KG1 (cell line): ENCODE measurements at regions not wholly inside any gene's neighbourhood (a gene's known extent, or its start where the extent isn't known, plus 50 kb on each side); places are given as distances from the start of the nearest gene placed in this dataset.
"Not testable (repeated sequence)": the region's sequence is repeated elsewhere in the genome, so short reads cannot be mapped to it uniquely, and the experiment has no call there.

ENCODE experiments used
- DNase-seq: peaks from one replicate; lab custom pipeline; 2025; lab: John Stamatoyannopoulos, UW

- no peak for DNase-seq
Measured at GRCh38 chr6:137933696-137934095, 66.6 kb downstream of the TNFAIP3 start.

GRCh38 chr6:137936798-137937197 is 69.7 kb downstream of the TNFAIP3 start:
- no peak for DNase-seq

GRCh38 chr6:137937834-137938233 is 70.8 kb downstream of the TNFAIP3 start:
- DNase-seq: peak; percentile 19

GRCh38 chr6:137938770-137939379 is 71.8 kb downstream of the TNFAIP3 start:
- DNase-seq: no peak

- no peak for DNase-seq
Measured at GRCh38 chr6:137941995-137942394, 74.9 kb downstream of the TNFAIP3 start.

DNA sequence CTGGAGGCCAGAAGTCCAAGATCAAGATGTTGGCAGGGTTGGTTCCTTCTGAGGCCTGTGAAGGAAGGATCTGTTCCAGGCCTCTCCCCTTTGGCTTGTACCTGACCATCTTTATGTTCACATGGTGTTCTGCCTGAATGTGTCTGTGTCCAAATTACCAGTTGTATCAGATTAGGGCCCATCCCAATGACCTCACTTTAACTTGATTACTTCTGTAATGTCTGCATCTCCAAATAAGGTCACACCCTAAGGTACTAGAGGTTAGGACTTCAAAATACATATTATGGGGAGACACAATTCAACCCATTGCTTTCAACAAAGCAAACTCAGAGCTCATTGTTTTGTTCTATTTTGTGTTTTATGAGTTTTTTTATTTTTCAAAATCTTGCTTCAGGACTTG is 75.7 kb downstream of the TNFAIP3 start:
- DNase-seq: no peak

DNA sequence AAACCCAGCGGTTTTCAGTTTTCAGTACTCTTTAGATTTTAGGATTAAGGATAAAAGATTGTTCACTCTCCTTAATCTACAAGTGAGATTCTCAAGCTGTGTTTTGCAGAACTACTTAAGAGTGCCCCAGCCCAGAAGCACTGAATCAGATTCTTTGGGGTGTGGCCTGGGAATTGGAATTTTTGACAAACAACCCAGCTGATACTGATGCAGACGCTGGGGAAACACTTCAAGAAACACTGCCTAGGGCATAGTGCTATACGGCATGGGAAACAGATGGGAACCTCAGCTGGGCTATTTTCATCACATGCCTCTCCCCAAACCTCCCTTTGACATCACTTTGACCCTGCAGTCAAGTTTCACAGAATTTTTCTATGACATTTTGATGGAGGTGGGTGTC is 77.3 kb downstream of the TNFAIP3 start:
- not testable (repeated sequence) for DNase-seq

- DNase-seq: no peak
Measured at GRCh38 chr6:137944793-137945498, 77.9 kb downstream of the TNFAIP3 start.

DNA sequence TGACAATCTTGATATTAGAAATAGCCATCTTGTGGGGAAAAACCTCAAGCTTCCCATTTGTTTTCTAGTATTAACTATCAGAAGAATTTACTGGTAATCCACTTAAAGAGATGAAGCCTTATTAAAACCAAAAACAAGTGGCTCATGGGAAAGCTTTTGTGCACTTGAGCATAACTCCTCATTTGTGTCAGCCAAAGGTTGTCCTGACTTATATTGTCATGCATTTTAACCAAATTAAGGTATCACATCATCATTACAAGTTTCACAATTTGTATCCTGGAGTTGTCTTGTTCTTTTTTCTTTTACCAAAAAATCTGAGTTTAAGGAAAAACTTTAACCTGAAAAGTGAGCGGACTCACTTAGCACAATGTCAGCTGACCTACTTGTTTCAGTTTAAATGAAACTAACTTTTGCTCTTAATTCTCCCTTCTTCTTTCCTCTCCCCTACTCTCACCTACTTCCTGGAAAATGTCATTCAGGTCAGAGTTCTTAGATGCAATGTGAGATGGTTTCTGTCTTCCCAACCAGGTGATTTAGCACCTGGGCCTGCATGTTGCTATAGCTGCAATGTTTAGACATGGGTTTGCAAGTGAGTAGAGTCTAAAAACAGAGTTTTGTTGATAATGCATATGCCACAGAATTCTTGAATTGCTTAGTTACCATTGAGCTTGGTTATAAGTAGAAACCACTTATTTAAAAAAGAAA is 82.8 kb downstream of the TNFAIP3 start:
- DNase-seq: no peak

DNA sequence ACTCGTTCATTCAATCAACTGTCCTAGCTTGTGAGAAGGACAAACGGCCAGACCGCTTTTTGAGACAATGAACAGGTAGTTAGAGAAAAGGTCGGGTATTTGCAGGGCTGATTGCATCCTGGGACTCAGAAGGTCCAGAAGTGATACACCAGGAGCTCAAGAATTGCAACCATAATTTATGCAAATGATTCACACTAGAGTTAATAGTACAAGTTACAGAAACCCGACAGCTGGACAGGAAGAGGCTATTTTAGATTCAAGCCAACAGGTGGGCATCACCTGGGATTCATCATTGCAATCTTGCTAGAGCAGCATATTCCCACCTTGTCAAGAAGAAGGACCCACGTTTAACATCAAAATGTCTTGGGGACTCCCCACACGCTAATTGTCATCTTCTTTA is 83.5 kb downstream of the TNFAIP3 start:
- DNase-seq: no peak

DNA sequence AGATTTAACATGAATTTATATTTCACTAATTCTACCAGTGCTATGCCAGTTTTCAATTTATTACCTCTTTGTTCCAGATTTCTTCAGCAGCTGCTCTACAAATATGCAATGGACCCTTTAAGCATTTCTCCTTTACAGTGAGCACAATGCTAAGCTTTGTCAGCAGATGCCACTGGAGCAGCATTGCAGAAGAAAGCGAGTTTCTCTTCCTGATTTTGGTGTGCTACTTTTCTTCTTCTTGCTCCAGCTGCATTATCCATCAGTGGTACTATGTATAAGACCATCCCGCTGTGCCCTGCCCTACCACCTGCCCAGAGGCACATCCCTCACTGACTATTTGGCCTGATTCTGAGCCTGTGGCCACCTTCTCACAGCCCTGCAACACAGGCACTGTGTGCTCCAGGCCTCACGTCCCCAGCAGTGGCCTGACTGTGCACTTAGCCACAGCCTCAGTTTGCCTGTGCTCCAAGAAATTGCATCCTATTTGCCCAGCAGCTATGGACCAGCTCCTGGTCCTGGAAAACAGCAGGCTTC is 84.1 kb downstream of the TNFAIP3 start:
- DNase-seq: no peak

DNA sequence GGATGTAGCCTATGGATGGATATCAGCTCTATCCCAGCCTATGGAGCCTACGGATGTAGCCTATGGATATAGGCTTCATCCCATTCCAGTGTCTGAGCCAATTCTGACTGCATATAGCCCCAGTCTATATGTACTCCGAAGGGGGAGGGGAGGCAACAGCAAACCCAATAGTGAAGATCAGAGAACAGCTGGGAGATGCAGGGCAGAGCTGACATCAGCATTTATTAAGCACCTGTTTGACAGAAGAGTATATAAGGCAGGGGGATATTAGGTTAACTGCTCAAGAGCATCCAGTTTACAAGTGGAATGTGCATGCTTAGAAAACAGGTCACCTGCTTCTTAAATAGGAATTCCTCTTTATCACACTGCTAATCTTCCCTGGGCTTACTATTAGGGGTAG is 85.2 kb downstream of the TNFAIP3 start:
- no peak for DNase-seq

DNA sequence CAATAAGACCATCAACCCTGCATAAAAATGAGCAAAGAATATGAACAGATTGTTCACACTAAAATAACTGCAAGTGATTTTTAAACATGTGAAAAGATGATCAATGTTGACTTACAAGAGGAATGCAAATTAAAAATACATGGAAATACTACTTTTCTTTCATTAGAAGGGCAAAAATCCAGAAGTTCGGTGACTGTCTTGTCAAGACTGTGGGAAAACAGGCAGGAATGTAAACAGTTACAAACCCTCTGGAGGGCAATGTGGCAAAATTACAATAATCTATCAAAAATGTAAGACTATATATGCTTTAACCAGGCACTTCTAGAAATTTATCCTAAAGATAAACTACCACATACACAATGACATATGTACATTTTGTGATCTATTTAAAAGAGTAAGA is 86.7 kb downstream of the TNFAIP3 start:
- DNase-seq: no peak

- no peak for DNase-seq
Measured at GRCh38 chr6:137954253-137954652, 87.2 kb downstream of the TNFAIP3 start.

DNA sequence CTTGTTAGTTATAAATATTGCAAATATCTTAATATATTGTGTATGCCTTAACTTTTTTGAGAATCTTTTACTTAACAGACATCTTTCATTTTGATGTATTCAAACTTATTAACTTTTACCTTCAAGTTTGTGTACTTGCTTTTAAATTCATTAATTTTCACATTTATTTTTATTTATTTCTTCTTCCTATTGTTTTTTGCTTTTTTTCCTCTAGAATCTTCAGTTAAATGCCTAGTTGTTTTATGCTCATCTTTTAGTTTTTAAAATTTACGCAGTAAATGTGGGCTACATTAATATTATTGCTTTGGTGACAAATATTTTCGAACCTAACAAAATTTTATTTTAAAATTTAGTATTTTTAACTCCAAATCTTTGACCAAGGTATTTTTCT is 89.0 kb downstream of the TNFAIP3 start:
- DNase-seq: no peak

DNA sequence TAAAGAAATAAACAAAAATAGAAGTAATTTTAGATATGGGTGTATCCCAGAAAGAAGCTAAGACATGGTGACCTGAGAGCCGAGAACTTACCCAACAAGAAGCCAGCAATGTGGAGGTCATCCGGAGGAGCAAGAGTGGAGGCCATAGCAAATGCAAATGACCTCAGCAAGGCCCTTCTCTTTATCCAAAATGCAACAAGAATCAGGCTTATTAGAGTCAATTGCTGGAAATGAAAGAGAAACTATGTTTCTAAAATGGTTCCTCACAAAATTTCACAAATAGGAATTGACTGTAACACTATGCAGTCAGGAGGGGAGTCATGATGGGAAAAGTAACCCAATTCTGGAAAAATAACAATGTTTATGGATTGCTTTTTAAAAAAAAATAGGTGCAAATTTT is 90.4 kb downstream of the TNFAIP3 start:
- no peak for DNase-seq

DNA sequence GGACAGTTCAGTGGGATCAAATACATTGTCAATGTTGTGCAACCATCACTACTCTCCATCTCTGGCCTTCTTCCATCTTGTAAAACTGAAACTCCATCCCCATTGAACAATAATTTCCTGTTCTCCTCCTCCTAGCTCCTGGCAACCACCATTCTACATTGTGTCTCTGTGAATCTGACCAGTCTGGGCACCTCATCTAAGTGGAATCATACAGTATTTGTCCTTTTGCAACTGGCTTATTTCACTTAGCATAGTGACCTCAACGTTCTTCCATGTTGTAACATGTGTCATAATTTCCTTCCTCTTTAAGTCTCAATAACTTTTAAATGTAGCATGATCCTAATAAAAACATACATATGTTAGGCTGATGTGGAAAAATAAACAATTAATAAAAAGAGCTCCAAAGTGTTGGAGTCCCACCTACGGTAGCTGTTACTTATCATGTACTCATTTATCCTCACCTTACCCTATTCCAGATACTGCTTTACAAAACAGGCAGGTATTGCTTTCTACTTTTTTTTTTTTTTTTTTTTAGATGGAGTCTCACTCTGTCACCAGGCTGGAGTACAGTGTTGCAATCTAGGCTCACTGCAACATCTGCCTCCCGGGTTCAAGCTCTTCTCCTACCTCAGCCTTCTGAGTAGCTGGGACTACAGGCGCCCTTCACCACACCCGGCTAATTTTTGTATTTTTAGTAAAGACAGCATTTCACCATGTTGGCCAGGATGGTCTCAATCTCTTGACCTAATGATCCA is 91.9 kb downstream of the TNFAIP3 start:
- no peak for DNase-seq

DNA sequence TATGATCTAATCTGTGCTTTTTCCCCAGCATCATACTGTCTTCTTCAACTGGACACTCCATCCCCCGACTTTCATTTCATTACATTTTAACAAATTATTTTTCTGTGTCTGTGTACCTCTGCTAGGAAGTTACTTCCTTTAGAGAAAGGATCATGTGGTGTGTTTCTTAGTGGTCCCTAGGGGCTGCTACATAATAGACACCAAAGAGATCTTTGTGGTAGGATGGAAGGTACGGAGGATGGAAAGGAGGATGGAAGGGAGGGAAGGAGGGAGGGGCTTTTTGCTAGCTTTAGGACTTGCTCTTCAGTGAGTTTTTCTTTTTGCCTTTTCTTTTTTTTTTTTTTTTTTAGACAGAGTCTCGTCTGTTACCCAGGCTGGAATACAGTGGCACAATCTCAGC is 95.7 kb downstream of the TNFAIP3 start:
- no peak for DNase-seq

DNA sequence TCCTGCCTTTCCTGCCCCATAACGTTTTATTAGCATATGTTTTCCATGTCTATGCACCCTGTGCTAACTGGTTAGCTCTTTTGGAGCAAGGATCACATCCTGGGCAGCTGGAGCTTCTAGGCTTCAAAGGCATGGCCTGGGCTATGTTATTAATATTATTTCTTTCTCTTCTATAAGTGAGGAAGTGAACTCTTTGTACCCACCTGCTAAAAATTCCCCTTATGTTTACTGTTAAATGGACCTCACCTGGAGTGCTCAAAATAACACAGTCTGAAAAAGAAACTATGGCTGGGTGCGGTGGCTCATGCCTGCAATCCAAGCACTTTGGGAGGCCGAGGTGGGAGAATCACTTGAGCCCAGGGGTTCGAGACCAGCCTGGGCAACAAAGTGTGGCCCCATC is 97.8 kb downstream of the TNFAIP3 start:
- no peak for DNase-seq

GRCh38 chr6:137967689-137968454 is 100.8 kb downstream of the TNFAIP3 start:
- peak; percentile 59 for DNase-seq

DNA sequence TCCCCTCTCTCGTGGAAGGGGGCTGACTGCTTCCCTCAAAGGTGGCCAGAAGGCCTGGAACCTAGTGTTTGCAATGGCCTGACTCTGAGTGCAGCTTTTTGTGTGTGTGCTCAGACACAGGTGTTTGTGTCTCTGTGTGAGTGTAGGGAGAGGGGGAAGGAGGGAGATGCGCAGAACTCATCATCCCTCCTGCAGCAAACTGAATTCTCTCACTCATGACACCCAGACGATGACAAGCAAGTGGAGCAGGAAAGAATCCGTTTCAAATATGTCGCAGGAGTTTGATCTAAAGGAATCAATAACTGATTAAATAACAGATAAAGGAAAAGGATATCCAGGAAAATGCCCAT is 101.4 kb downstream of the TNFAIP3 start:
- DNase-seq: no peak

GRCh38 chr6:137968901-137969300 is 101.8 kb downstream of the TNFAIP3 start:
- DNase-seq: no peak
